Stimulated activated CD4-positive, alpha-beta T cell treated with anti-CD3 and anti-CD28 coated beads, TNF-alpha, amount 100 ng/mL, for 1 hour (primary cell): ENCODE measurements at regions not wholly inside any gene's neighbourhood (a gene's known extent, or its start where the extent isn't known, plus 50 kb on each side); places are given as distances from the start of the nearest gene placed in this dataset.

Source experiments
- DNase-seq, 3 donors: peaks; one replicate each; pipeline ENCODE4 v3.0.0-alpha.2; 2020; ENCODE audit warnings: low read depth in 3 of 3, low spot score in 1 of 3

GRCh38 chr13:78024996-78025395, 106.4 kb upstream of the EDNRB start:
- DNase-seq: no peak

- no peak for DNase-seq
Observed at GRCh38 chr13:78022164-78022877, 103.7 kb upstream of the EDNRB start.

GRCh38 chr13:78020861-78021260, 102.2 kb upstream of the EDNRB start:
- DNase-seq: no peak

GRCh38 chr13:78015782-78016181, 97.2 kb upstream of the EDNRB start:
- no peak for DNase-seq

- DNase-seq: no peak
Observed at GRCh38 chr13:78012046-78012445, 93.4 kb upstream of the EDNRB start.

- no peak for DNase-seq
Observed at GRCh38 chr13:78004821-78005220, 86.2 kb upstream of the EDNRB start.

GRCh38 chr13:77999746-78000145, 81.1 kb upstream of the EDNRB start:
- no peak for DNase-seq

GRCh38 chr13:77994166-77994565, 75.5 kb upstream of the EDNRB start:
- DNase-seq: no peak

GRCh38 chr13:77991003-77991402, 72.4 kb upstream of the EDNRB start:
- no peak for DNase-seq

GRCh38 chr13:77989281-77989680, 70.7 kb upstream of the EDNRB start:
- DNase-seq: no peak

GRCh38 chr13:77988355-77988754, 69.7 kb upstream of the EDNRB start:
- DNase-seq: no peak

- DNase-seq: no peak
Observed at GRCh38 chr13:77986713-77987112, 68.1 kb upstream of the EDNRB start.

GRCh38 chr13:77985866-77986636, 67.4 kb upstream of the EDNRB start:
- DNase-seq: no peak

GRCh38 chr13:77981281-77981881, 62.8 kb upstream of the EDNRB start:
- no peak for DNase-seq

- DNase-seq: no peak
Observed at GRCh38 chr13:77980592-77980991, 62.0 kb upstream of the EDNRB start.

GRCh38 chr13:77979721-77980385, 61.2 kb upstream of the EDNRB start:
- DNase-seq: no peak

GRCh38 chr13:77975358-77976042, 56.9 kb upstream of the EDNRB start:
- DNase-seq: no peak

- DNase-seq: no peak
Observed at GRCh38 chr13:77969299-77969698, 50.7 kb upstream of the EDNRB start.
